ENCODE measurements at regions not wholly inside any gene's neighbourhood (a gene's known extent, or its start where the extent isn't known, plus 50 kb on each side); places are given as distances from the start of the nearest gene placed in this dataset.

DNA sequence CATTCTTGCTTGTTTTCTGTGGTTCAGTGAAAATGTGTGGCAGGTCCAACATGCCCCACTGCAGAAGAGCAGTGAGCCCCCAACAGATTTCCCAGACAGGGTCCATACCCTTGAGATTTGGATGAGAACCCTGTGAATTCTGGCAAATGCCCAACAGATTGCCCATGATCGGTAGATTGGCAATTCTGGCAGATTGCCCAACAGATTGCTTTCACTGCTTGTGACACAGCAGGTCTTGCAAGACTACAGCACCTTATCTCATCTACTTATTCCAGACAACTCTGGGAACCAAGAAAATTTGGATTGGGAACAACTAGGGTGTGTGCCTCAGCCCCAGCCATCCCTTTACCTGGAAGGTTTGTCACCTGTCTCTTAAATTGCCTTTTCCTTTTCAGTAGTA is 143.7 kb upstream of the COL1A2 start:
- ATAC-seq (no peak), DNase-seq (ENCODE audit: low spot score in 2 of 2) (no peak)
- H3K27ac Mint-ChIP-seq = no peak overlapping the region
- no peaks in the 10 kb centered on the region for H3K36me3 Mint-ChIP-seq
- H3K9me3 Mint-ChIP-seq = no peaks in the 10 kb centered on the region
- H3K4me3 Mint-ChIP-seq = no peak overlapping the region
- H3K4me1 Mint-ChIP-seq = no peaks in the 10 kb centered on the region

DNA sequence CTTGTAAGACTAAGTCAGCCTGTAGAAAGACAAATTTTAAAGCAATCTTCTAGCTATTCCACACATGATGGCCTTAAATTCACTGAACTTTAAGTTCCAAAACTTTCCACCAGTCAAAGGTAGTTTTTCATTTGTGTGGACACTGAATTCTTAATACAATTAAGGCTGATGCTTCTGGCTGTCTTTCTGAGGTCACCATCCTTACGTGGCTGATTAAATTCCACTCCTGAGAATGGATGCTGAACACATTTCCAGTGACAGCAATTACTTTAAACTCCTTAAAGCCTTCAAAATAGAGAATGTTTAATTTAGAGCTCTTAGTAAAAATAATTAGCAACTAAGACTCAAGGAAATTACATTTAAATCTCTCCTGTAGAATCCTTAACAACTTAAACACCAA is 142.6 kb upstream of the COL1A2 start:
- Mint-ChIP-seq H3K36me3 (no peaks in the 10 kb centered on the region), H3K4me1 (no peaks in the 10 kb centered on the region), H3K27ac (no peak overlapping the region), H3K4me3 (no peak overlapping the region), H3K9me3 (no peaks in the 10 kb centered on the region)
- DNase-seq (ENCODE audit: low spot score in 2 of 2) (no peak), ATAC-seq (no peak)

DNA sequence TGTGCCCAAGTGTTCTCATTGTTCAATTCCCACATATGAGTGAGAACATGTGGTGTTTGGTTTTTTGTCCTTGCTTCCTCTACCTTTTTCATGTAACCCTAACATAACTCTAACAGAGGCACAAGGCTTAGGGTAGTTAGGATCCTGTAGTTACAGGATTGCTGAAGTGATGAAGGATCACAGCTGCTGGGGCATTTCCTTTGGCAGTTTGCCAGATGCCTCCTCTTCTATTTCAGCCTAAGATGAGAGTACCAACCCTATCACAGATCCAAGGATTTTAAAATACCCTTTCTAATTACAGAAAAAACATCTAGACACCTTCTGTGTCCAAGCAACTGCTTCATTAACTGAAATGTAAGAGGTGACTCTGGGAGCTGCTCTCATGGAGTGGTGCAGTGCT is 141.7 kb upstream of the COL1A2 start:
- Mint-ChIP-seq H3K27ac (no peak overlapping the region), H3K4me1 (no peaks in the 10 kb centered on the region)

DNA sequence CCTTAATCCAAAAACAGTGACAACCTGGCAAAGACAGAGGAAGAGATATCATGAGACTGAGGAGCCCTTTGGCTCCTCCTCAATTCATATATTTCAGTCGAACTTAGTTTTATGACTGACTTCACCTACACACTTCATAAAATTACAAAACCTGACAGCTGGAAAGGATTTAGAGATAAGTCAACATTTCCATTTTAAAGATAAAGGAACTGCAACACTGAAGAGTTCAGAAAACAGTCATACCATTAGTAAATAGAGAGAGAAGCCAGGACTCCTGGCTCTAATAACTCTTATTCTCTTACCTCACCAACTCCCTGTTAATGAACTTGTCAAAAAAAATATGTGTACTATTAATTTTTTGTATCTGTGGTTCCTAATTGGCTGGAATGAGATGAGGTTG is 141.0 kb upstream of the COL1A2 start:
- DNase-seq (ENCODE audit: low spot score in 2 of 2) (no peak), ATAC-seq (no peak)
- Mint-ChIP-seq H3K27ac (no peak overlapping the region), H3K4me3 (no peak overlapping the region), H3K4me1 (no peaks in the 10 kb centered on the region), H3K36me3 (no peaks in the 10 kb centered on the region), H3K9me3 (no peaks in the 10 kb centered on the region)

More for the DNA sequence above, 141.7 kb upstream of the COL1A2 start:
- ATAC-seq (no peak), DNase-seq (ENCODE audit: low spot score in 2 of 2) (no peak)
- no peak overlapping the region for H3K4me3 Mint-ChIP-seq
- no peaks in the 10 kb centered on the region for H3K36me3 Mint-ChIP-seq
- no peaks in the 10 kb centered on the region for H3K9me3 Mint-ChIP-seq

DNA sequence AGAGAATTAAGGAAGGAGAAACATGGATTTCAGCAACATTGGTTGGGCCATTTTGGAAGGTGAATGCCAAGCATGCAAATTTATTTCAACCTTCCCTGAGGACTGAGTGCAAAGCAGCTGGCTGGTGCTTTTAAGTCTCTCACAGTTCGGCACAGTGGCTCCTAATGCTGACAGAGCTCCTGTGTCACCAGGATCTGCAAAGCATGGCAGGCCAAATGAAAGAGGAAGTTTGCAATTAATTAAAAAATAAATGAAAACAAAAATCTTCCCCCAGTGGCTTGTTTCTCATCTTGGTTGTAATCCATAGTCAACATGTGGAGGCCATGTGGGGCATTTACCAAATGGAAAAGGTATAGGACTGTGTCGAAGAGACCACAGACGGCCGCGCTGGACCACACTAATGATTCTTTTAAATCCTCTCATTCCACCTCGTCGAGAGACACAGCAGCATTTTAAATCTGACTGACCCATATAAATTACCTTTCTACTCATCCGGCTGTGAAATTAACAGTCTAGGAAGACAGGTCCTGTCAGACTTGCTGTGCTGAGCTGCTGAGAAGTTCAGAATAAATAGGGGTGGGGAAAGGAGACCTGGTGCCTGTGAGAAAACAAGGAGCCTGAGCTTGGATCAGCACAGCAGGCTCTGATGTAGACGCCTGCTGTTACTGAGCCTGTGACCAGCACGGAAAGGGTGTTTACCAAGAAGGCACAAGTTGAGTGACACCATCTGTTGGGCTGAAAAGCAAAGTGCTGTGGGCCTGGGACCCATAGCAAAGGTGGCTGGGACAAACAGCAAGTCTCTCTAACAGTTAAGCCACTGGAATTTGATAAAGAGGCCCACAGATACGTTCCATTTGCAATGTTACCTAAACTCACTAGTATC is 136.0 kb upstream of the COL1A2 start:
- no peak for DNase-seq (ENCODE audit: low spot score in 2 of 2)
- ATAC-seq = no peak
- no peaks in the 10 kb centered on the region for H3K36me3 Mint-ChIP-seq
- H3K4me1 Mint-ChIP-seq = no peaks in the 10 kb centered on the region
- H3K9me3 Mint-ChIP-seq = no peaks in the 10 kb centered on the region
- no peak overlapping the region for H3K27ac Mint-ChIP-seq
- H3K4me3 Mint-ChIP-seq = no peak overlapping the region

DNA sequence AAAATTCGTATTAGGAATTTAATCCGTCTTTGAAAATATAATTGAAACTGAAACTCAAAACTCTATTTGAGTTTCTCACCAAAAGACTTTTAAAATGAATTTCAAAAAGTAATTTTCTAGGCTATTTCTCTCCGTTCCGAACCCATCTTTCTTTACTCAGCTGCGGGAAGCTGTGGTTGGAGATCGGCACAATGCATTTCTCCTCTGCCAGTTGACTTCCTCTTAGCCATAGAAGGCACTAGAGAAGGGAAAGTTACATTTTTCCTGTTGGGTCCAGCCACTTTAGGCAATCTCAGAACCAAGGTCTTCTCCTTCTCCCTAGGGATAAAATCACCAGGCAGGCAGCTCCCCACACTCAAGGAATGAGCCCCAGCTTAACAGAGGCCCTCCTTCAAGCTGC is 133.6 kb upstream of the COL1A2 start:
- ATAC-seq = no peak
- no peaks in the 10 kb centered on the region for H3K36me3 Mint-ChIP-seq
- no peaks in the 10 kb centered on the region for H3K9me3 Mint-ChIP-seq
- no peaks in the 10 kb centered on the region for H3K4me1 Mint-ChIP-seq
- no peak overlapping the region for H3K4me3 Mint-ChIP-seq
- no peak overlapping the region for H3K27ac Mint-ChIP-seq
- no peak for DNase-seq (ENCODE audit: low spot score in 2 of 2)

DNA sequence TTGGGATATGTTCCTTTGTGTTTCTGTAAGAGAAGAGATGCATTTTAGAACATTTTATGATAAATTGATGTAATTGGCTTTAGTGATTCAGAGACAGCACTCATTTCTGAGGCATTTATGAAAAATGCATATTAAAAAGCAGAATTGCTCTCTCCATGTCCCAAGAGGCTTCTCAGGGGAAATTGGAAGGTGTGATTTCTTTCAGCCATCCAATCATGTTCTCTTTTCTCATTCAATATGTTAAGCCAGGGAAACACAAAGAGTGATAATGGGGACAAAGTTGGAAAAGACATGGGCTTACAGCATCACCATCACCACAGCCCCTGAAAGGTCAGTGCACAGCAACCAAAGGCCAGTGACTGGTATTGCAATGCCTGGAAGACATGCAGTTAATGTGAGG is 129.9 kb upstream of the COL1A2 start:
- DNase-seq (ENCODE audit: low spot score in 2 of 2) (no peak), ATAC-seq (no peak)
- Mint-ChIP-seq H3K4me1 (no peaks in the 10 kb centered on the region), H3K4me3 (no peak overlapping the region), H3K36me3 (no peaks in the 10 kb centered on the region), H3K9me3 (no peaks in the 10 kb centered on the region), H3K27ac (no peak overlapping the region)

DNA sequence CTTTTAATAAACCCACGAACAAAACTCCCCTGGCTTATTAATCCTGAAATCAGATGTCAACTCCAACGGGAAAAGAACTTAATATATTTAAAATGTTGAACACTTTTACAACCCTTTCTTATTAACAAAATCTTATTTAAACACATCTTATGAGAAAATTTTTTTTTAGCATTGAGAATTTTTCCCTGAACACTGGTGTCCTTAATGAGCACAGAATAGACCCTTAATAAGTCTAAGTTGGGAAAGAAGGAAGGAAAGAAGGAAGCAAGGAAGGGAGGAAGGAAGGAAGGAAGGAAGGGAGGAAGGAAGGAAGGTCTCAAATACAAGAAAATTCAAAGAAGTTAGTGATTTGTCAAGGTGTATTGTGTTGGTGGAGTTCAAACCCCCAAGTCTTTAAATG is 129.2 kb upstream of the COL1A2 start:
- DNase-seq (ENCODE audit: low spot score in 2 of 2) (no peak), ATAC-seq (no peak)
- no peaks in the 10 kb centered on the region for H3K36me3 Mint-ChIP-seq
- no peak overlapping the region for H3K27ac Mint-ChIP-seq
- no peaks in the 10 kb centered on the region for H3K9me3 Mint-ChIP-seq
- H3K4me3 Mint-ChIP-seq = no peak overlapping the region
- no peaks in the 10 kb centered on the region for H3K4me1 Mint-ChIP-seq

DNA sequence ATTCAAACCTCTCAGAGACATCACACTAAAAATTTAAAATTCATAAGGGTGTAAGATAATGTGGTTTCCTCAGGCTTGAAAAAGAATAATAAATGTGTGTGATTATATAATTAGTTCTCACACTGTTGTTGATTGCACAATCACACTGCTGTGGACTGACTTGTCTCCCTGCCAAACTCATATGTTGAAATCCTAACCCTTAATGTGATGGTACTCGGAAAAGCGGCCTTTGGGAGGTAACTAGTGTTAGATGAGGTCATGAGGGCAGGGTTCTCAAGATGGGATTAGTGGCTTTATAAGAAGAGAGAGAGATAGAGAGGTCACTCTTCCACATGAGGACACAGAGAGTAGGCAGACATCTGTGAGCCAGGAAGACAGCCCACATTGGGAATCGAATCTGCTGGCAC is 128.5 kb upstream of the COL1A2 start:
- Mint-ChIP-seq H3K36me3 (no peaks in the 10 kb centered on the region), H3K27ac (no peak overlapping the region), H3K9me3 (no peaks in the 10 kb centered on the region), H3K4me3 (no peak overlapping the region), H3K4me1 (no peaks in the 10 kb centered on the region)
- ATAC-seq (no peak), DNase-seq (ENCODE audit: low spot score in 2 of 2) (no peak)

DNA sequence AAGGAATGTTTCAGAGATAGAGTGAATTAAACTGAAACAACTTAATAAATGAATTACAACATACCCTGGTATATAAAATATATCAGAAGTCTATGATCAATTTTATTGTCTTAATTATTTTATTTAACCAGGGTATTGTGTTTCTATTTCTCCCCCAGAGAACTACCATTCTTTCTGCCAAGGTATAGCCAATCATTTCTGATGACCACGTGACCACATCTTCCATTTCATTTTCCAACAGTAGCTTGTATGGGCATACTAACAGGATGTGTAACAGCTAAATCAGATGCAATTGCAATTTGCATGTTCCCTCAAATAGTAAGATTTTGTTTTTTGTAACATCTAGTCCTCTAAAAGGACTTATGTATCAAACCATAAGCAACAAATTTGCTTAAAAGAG is 123.9 kb upstream of the COL1A2 start:
- H3K4me1 Mint-ChIP-seq = no peaks in the 10 kb centered on the region

DNA sequence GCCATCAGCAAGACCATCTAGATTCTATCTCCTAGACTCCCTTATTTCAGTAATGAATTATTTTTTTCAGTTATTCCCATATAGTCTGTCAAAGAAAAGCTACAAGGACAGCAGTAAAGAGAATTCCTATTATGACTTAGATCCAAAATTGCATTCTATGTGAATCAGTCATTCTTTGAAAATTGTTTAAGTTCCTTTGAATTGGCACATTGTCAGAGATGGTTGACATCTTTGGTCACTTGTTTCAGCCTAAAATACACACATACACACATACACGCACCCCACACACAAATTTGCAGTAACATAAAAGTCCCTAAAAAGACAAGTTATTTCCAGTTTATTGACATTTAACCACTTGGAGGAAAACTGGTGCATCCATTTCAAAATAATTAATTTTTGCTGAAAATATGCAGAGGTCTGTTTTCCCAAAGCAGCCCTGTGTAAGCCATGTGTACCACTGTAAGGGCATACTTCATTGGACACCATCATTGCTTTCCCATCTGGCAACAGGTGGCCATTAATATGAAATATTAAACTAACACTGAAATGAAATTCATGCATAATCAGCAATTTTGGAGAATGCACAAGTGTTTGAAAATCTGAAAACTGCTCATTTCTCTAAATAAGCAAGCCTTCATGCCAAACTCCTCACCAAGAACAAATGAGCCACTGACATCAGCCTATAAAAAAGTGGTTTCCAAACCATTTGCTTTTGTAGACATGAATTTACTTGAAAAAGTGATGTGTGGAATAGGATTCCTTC is 121.7 kb upstream of the COL1A2 start:
- ATAC-seq = no peak
- H3K4me1 Mint-ChIP-seq = no peaks in the 10 kb centered on the region
- no peaks in the 10 kb centered on the region for H3K9me3 Mint-ChIP-seq
- no peaks in the 10 kb centered on the region for H3K36me3 Mint-ChIP-seq
- no peak overlapping the region for H3K4me3 Mint-ChIP-seq
- no peak overlapping the region for H3K27ac Mint-ChIP-seq
- no peak for DNase-seq (ENCODE audit: low spot score in 2 of 2)

More for the DNA sequence above, 123.9 kb upstream of the COL1A2 start:
- ATAC-seq (no peak), DNase-seq (ENCODE audit: low spot score in 2 of 2) (no peak)
- no peaks in the 10 kb centered on the region for H3K36me3 Mint-ChIP-seq
- H3K4me3 Mint-ChIP-seq = no peak overlapping the region
- no peaks in the 10 kb centered on the region for H3K9me3 Mint-ChIP-seq
- H3K27ac Mint-ChIP-seq = no peak overlapping the region

DNA sequence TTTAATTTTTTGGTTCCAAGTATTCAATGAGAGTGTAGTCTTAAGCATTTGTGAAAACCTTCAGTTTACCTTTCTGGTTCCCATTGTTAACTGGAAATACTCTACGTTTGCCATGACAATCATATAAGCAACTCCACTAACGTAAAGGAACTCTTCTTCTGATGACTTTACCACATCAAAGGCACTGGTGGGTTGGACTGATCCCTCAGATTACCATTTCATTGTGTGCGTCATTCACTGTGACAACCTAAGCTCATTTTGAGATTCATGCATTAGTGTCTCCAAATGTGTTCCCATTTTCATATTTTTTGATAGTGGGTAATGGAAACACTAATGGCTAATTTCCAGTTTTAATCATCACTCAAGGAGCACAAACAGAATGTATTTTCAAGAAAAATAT is 119.9 kb upstream of the COL1A2 start:
- no peak overlapping the region for H3K27ac Mint-ChIP-seq
- DNase-seq (ENCODE audit: low spot score in 2 of 2) (no peak), ATAC-seq (no peak)
- H3K36me3 Mint-ChIP-seq = no peaks in the 10 kb centered on the region
- no peaks in the 10 kb centered on the region for H3K4me1 Mint-ChIP-seq
- H3K9me3 Mint-ChIP-seq = no peaks in the 10 kb centered on the region
- H3K4me3 Mint-ChIP-seq = no peak overlapping the region

DNA sequence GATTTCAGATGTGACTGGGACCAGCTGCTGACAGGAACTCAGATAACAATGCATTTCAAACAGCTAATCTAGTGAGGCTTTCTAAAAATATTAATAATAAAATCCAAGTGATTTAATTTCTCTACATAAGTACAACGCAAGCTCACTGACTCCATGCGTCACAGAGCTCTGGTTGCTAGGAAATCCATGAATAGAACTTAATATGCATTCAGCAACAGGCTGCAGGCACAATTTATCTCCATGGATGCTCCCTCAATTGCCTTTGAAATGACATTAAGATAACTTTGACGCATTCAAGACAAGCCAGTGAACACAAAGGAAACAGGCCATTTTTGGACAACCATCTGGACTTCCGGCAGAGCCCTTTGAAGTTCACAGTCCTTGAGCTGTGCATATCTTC is 118.7 kb upstream of the COL1A2 start:
- DNase-seq (ENCODE audit: low spot score in 2 of 2) = no peak
- Mint-ChIP-seq H3K27ac (no peak overlapping the region), H3K4me3 (no peak overlapping the region), H3K36me3 (no peaks in the 10 kb centered on the region), H3K9me3 (no peaks in the 10 kb centered on the region), H3K4me1 (no peaks in the 10 kb centered on the region)
- no peak for ATAC-seq

DNA sequence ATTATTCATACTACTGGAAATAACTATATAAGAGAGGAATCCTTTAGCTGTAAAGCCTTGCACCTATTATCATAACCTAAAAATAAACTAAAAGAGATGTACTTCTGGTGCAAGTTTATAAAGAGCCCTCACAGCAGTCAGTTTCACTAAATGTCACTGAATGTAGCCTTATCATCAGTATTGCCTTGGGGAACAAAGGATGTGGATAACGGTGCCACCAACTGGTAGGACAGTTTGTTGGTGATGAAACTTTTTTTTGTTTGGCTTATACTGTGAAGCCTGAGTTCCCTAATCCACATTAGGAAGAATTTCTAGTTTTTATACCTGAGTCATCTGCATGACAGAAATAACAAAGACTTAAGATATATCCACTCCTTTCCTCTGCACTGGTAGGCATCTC is 117.9 kb upstream of the COL1A2 start:
- Mint-ChIP-seq H3K4me3 (no peak overlapping the region), H3K4me1 (no peaks in the 10 kb centered on the region), H3K36me3 (no peaks in the 10 kb centered on the region), H3K9me3 (no peaks in the 10 kb centered on the region), H3K27ac (no peak overlapping the region)
- ATAC-seq = no peak
- DNase-seq (ENCODE audit: low spot score in 2 of 2) = no peak

DNA sequence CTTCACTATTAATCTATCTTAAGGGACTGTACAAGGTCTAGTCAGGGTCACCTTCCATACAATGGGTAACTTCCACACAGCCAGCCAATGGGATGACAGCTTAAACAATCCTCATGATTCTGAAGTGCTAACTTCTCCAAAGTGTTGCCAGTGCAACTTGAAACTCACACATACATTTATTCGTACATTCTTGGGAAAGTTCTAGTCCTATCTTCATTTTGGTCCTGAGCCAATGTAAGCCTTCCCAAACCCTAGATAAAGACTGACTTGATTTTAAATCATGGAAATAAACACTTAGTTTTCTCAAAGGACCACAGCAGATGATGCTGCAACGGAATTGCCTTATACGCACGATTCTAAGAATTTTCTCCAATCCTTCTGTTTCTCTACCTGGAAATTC is 117.5 kb upstream of the COL1A2 start:
- Mint-ChIP-seq H3K36me3 (no peaks in the 10 kb centered on the region), H3K9me3 (no peaks in the 10 kb centered on the region), H3K4me3 (no peak overlapping the region), H3K27ac (no peak overlapping the region), H3K4me1 (no peaks in the 10 kb centered on the region)
- ATAC-seq (no peak), DNase-seq (ENCODE audit: low spot score in 2 of 2) (no peak)

DNA sequence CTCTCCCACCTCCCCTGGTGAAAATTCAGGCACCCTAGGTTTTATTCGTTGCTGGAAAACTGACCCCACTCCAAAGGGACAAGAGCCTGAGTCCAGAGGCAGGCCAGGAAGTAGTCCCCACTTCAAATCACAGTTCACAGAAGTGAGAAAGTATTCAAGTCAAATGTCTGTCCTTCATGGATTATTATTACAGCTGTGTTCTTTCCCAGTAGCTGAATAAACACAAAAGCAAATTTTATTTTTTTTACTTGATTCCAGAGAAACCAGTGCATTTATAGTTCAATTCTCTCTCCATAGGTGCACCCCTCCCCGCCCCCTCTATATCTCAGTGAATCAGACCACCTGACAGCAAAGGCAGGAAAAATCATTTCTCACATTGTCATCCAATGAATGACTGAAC is 113.8 kb upstream of the COL1A2 start:
- no peak overlapping the region for H3K27ac Mint-ChIP-seq
- DNase-seq (ENCODE audit: low spot score in 2 of 2) (no peak), ATAC-seq (no peak)
- no peak overlapping the region for H3K4me3 Mint-ChIP-seq
- no peaks in the 10 kb centered on the region for H3K36me3 Mint-ChIP-seq
- peaks cover 4% of the 10 kb centered on the region for H3K9me3 Mint-ChIP-seq
- H3K4me1 Mint-ChIP-seq = no peaks in the 10 kb centered on the region
